Ascending aorta (tissue), 2 donors: ENCODE measurements at regions not wholly inside any gene's neighbourhood (a gene's known extent, or its start where the extent isn't known, plus 50 kb on each side); places are given as distances from the start of the nearest gene placed in this dataset.

Experiments used
- DNase-seq, 2 donors: peaks; one replicate each; pipeline ENCODE4 v3.0.0-alpha.2; 2019; ENCODE audit warnings: low spot score in 2 of 2
- H3K27ac ChIP-seq, 2 donors: fragments of 200-600 bp; sonication (generic); one replicate each; pipeline ENCODE4 v1.5.1; 2016 to 2017; ENCODE audit warnings: mild to moderate bottlenecking in 1 of 2
- H3K27me3 ChIP-seq: fragments of 200-600 bp; sonication (generic); one replicate; pipeline ENCODE4 v1.5.1; 2017
- H3K36me3 ChIP-seq, 2 donors: fragments of 200-600 bp; sonication (generic); one replicate each; pipeline ENCODE4 v1.5.1; 2016
- H3K4me1 ChIP-seq, 2 donors: fragments of 200-600 bp; sonication (generic); one replicate each; pipeline ENCODE4 v1.5.1; 2016 to 2017; ENCODE audit warnings: mild to moderate bottlenecking in 1 of 2
- H3K4me3 ChIP-seq, 2 donors: fragments of 200-600 bp; sonication (generic); one replicate each; pipeline ENCODE4 v1.5.1; 2016 to 2017; ENCODE audit warnings: mild to moderate bottlenecking in 1 of 2
- H3K9me3 ChIP-seq, 2 donors: fragments of 200-600 bp; sonication (generic); one replicate each; pipeline ENCODE4 v1.5.1; 2016
- intact Hi-C: fragments of 100-400 bp; cut with DNase I; formaldehyde crosslinking; loops from one replicate; pipeline ENCODE4 v1.15.1; 2023
- TF ChIP-seq, protein P1 (sequence below), 3 experiments: fragments of 200-600 bp in 2 of 3; fragments of 450-650 bp in 1 of 3; sonication (generic) in 2 of 3; IDR thresholded peaks; one replicate each; pipeline ENCODE4 v1.5.1; 2016 to 2019; ENCODE audit warnings: antibody characterized with exemption in 3 of 3, mild to moderate bottlenecking in 1 of 3, moderate library complexity in 1 of 3

DNA sequence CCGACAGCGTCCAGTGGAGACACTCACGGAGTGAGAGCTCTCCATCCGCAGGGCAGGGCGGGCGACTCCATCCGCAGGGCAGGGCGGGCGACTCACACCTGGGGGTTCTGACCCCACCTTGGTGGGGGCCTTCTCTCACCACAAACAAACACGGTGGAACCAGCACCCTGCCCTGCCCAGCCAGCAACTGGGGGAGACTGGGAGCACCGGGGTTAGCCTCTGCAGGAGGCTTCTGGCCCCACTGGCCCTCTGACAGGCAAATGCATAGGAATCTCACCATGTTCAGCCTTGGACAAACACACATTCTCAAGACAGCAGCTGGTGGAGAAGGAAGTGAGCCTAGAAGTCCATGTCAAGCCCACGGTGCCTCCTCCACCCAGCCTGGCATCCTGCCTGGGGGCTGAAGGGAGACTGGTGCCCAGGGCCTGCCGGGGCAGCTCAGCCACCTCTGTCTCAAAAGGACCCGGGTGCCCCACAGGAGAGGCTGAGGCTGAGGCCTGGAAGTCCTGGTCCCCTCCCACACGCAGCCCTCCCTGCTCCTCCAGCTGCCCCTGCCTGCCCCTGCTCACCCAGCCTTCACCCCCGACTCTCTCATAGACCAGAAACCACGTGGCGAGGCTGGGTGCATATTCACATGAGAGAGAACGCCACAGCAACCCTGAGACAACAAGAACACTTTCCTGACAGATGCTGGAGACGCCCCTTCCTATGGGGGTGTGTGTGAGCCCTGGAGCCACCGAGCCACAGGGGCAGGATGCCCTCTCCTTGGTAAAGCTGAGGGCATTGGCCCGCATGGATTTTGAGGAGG, 98.4 kb upstream of the B3GAT1 start:
- Histone ChIP-seq H3K4me1 (no peaks in the 10 kb centered on the region), H3K9me3 (no peaks in the 10 kb centered on the region), H3K36me3 (no peaks in the 10 kb centered on the region), H3K27me3 (no peaks in the 10 kb centered on the region), H3K27ac (no peak overlapping the region), H3K4me3 (no peak overlapping the region)
- peak in 1 of 2 donors; percentile 49 for DNase-seq
- intact Hi-C loops = no loop called here
- TF ChIP-seq, protein P1, sequence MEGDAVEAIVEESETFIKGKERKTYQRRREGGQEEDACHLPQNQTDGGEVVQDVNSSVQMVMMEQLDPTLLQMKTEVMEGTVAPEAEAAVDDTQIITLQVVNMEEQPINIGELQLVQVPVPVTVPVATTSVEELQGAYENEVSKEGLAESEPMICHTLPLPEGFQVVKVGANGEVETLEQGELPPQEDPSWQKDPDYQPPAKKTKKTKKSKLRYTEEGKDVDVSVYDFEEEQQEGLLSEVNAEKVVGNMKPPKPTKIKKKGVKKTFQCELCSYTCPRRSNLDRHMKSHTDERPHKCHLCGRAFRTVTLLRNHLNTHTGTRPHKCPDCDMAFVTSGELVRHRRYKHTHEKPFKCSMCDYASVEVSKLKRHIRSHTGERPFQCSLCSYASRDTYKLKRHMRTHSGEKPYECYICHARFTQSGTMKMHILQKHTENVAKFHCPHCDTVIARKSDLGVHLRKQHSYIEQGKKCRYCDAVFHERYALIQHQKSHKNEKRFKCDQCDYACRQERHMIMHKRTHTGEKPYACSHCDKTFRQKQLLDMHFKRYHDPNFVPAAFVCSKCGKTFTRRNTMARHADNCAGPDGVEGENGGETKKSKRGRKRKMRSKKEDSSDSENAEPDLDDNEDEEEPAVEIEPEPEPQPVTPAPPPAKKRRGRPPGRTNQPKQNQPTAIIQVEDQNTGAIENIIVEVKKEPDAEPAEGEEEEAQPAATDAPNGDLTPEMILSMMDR (IDR thresholded peaks at IDR 0.05) = no peak

DNA sequence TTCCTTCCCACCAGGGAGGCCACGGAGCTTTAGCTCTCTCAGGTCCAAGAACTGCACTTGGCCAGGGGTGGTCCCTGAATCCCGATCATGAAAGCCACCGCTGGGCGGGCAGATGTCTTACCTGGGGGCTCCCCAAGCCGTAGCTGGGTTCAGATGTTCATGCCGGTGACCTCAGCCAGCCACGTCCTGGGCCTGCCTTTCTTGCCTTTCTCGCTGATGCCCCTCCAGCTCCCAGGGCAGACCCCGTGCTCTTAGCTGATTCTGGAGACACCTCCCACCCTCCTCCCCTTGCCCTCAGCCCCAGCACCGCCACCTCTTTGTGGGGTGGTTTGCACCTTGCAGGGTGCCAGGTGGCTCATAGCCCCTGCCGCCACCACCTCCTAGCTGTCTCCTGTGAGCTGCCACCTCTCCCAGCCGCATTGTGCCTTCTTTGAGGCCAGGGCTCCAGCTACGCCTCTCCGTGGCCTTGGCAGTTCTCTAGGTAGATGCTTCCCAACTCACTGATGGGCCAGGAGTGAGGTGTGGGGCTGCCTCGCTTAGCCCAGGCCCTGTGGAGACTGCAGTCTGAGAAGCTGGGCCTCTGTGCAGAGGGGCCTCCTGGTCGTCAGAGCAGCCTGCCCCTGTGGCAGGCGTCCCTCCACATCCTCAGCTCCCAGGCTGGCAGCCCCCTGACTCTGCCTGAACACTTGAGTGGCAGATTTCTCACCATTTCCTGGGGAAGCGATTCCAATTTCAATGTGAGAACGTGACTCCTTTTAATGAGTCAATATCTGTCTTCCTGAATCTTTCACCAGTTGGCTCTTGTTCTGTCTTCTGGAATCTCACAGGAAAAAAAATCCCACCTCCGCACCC, 97.6 kb upstream of the B3GAT1 start:
- Histone ChIP-seq H3K4me1 (no peaks in the 10 kb centered on the region), H3K27ac (no peak overlapping the region), H3K27me3 (no peaks in the 10 kb centered on the region), H3K9me3 (no peaks in the 10 kb centered on the region), H3K4me3 (no peak overlapping the region), H3K36me3 (no peaks in the 10 kb centered on the region)
- DNase-seq = peak in 1 of 2 donors; percentile 53
- TF ChIP-seq, protein P1 (IDR thresholded peaks at IDR 0.05) = no peak
- intact Hi-C loops = no loop called here

DNA sequence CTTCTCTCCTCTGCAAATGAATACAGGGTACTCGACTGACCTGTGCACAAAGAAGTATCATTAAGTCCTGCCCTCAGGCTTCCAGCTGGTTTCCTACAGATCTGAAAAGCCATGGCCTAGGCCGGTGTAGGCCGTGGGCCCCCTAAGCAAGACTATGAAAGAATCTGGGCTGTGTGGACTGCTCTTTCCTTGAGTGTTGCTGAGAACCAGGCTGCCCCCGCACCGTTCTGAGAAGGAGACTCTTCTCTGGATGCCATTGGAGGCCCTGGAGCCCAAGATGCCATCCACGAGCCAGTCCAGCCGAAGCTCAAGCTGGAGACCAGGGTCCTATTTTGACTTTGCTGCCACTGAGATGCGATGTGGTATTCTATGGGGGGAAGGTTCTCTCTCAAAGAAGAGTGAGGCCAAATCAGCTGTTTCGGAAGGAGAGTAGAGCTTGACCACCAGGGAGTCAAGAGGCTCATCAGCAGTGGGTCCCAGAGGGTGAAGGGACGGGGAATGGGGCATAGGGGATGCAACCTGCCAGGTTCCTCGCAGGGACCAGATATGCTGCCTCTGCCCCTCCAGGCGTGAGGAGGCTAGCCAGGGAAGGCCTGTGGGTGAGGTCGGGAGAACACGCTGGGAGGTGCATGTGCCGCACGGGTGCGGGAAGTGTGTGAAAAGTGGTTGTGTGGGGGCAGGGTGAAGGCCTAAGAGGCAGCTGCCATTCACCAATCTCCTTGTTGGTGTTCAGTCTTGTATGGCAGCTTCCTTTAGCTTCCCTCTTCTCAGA, 96.4 kb upstream of the B3GAT1 start:
- intact Hi-C loops = no loop called here
- H3K36me3 ChIP-seq = no peaks in the 10 kb centered on the region
- TF ChIP-seq, protein P1 (IDR thresholded peaks at IDR 0.05) = no peak
- DNase-seq = peak in 1 of 2 donors; percentile 46
- no peak overlapping the region for H3K4me3 ChIP-seq
- no peaks in the 10 kb centered on the region for H3K27me3 ChIP-seq
- no peaks in the 10 kb centered on the region for H3K9me3 ChIP-seq
- H3K4me1 ChIP-seq = no peaks in the 10 kb centered on the region
- H3K27ac ChIP-seq = no peak overlapping the region

DNA sequence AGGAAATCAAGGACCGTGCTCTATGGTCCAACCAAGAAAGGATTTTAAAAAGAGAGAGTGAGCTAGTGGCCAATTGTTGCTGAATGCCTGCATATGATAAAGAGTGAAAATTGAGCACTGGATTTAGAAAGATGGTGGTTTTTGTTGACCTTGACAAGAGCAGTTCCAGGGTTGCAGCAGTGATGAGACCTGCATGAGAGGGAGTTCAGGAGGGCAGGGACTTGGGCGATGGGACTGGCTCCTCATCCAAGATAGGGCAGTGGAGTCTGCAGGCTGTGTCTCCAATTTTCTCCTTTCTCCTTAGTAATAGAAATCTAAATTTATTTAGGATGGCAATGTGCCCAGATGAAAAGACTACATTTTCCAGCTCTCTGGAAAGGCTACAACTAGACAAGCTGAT, 94.0 kb upstream of the B3GAT1 start:
- H3K4me3 ChIP-seq = no peak overlapping the region
- no peaks in the 10 kb centered on the region for H3K27me3 ChIP-seq
- TF ChIP-seq, protein P1 (IDR thresholded peaks at IDR 0.05) = no peak
- H3K4me1 ChIP-seq = no peaks in the 10 kb centered on the region
- no peaks in the 10 kb centered on the region for H3K36me3 ChIP-seq
- H3K9me3 ChIP-seq = no peaks in the 10 kb centered on the region
- peak in 1 of 2 donors; percentile 16 for DNase-seq
- intact Hi-C loops = no loop called here
- H3K27ac ChIP-seq = no peak overlapping the region

DNA sequence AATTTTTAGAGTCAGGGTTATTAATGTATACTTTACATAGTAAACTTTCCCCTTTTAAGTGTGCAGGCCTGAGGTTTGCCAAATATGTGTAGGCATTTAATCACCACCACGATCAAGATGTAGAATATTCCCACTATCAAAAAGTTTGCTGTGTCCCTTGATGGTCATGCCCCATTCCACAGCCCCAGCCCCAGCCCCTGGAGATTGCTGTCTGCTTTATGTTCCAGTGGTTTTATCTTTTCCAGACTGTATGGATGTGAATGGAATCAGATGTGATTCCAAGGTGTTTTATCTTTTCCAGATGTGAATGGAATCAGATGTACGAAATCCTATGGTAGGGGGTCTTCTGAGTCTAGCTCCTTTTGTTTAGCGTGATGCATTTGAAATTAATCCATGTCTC, 93.1 kb upstream of the B3GAT1 start:
- intact Hi-C loops = no loop called here
- Histone ChIP-seq H3K4me3 (no peak overlapping the region), H3K27ac (no peak overlapping the region), H3K9me3 (no peaks in the 10 kb centered on the region), H3K27me3 (no peaks in the 10 kb centered on the region), H3K36me3 (no peaks in the 10 kb centered on the region), H3K4me1 (no peaks in the 10 kb centered on the region)
- DNase-seq = no peak
- TF ChIP-seq, protein P1 (IDR thresholded peaks at IDR 0.05) = no peak
